GM12875 (cell line): ENCODE measurements at regions not wholly inside any gene's neighbourhood (a gene's known extent, or its start where the extent isn't known, plus 50 kb on each side); places are given as distances from the start of the nearest gene placed in this dataset.
"Not testable (repeated sequence)": the region's sequence is repeated elsewhere in the genome, so short reads cannot be mapped to it uniquely, and the experiment has no call there.

Source experiments
- H3K4me3 ChIP-seq: one replicate; pipeline ENCODE4 v1.5.1; 2011; ENCODE audit warnings: low read depth, low read length, control low read depth
- TF ChIP-seq, protein P1 (sequence below): IDR thresholded peaks from 2 replicates; pipeline ENCODE4 v1.5.1; 2011; ENCODE audit warnings: low read depth, mild to moderate bottlenecking, control low read depth, inconsistent platforms, low read length, moderate library complexity, borderline replicate concordance; ENCODE audit not compliant: insufficient read depth

DNA sequence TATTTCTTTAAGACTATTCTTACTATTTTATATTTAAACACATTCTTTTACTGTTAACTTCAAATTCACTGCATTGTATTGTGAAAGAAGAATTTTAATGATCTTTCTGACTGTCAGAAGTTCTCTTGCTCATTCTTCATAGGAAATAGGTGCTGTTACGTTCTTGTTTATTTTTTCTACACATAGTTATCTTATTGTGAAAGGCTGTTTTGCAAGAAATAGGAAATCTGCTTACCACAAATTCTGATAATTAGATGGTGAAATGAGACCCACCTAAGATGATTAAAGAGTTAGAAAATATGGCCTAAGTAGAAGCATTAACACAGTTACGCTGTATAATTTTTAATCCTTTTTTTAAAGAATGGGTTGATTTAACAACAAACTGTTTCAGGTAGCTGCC is 316.1 kb upstream of the ZFP42 start:
- TF ChIP-seq, protein P1, sequence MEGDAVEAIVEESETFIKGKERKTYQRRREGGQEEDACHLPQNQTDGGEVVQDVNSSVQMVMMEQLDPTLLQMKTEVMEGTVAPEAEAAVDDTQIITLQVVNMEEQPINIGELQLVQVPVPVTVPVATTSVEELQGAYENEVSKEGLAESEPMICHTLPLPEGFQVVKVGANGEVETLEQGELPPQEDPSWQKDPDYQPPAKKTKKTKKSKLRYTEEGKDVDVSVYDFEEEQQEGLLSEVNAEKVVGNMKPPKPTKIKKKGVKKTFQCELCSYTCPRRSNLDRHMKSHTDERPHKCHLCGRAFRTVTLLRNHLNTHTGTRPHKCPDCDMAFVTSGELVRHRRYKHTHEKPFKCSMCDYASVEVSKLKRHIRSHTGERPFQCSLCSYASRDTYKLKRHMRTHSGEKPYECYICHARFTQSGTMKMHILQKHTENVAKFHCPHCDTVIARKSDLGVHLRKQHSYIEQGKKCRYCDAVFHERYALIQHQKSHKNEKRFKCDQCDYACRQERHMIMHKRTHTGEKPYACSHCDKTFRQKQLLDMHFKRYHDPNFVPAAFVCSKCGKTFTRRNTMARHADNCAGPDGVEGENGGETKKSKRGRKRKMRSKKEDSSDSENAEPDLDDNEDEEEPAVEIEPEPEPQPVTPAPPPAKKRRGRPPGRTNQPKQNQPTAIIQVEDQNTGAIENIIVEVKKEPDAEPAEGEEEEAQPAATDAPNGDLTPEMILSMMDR, result no peak
- H3K4me3 ChIP-seq, result no peak overlapping the region

DNA sequence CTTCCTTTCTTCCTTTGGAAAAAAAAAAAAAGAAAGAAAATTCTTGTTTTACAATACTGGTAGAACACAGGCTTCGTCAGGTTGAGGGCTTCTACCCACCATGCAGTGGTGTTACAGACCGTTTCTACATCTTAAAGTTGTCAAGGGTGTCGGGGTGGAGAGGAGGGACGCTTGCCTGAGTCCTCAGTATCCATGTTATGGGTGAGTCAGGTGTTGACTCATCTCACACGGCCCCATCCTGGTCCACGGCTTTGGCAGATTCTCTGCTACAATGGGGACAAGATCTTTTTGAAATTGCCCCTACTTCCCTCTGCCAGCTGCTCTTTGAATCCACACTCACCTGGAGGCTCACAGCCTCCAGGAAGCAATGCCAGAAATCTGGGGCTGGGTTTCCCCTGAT is 310.3 kb upstream of the ZFP42 start:
- H3K4me3 ChIP-seq, result no peak overlapping the region
- TF ChIP-seq, protein P1, result no peak

DNA sequence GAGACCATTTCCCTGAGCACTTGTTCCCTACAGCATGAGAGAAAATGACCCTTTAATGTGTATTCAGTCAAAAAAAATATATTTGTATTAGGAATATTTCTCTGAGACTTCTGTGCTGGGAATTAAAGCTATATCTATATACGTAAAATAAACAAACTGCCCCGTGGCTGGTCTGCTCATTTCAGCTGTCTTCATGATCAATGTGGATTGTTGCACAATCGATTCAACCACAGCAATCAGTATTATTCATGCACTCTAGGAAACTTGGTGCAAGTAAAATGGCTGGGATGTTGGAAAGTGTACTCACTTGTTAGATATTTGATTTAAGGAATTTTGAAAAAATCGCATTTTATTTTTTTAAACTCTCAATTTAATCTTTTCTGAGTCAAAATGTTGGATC is 307.9 kb upstream of the ZFP42 start:
- TF ChIP-seq, protein P1, result no peak
- no peak overlapping the region for H3K4me3 ChIP-seq

DNA sequence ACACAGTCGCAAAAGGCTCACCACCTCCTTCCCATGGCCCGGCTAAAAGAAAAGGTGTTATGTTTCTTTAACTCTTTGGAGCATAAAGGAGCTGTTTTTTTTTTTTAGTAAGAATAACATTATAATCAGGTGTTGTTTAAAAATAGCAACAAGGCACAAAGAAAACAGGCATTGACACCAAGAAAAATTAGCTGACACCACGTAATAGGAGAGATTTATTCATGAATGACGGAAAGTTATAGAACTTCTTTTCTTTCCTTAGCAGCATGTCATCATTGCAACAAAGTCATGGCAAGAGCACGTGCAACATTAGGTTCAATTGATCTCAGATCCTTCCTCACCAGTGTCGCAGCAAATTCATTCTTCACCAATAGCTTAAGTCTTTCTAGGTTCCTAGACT is 302.9 kb upstream of the ZFP42 start:
- TF ChIP-seq, protein P1, result no peak
- H3K4me3 ChIP-seq, result no peak overlapping the region

DNA sequence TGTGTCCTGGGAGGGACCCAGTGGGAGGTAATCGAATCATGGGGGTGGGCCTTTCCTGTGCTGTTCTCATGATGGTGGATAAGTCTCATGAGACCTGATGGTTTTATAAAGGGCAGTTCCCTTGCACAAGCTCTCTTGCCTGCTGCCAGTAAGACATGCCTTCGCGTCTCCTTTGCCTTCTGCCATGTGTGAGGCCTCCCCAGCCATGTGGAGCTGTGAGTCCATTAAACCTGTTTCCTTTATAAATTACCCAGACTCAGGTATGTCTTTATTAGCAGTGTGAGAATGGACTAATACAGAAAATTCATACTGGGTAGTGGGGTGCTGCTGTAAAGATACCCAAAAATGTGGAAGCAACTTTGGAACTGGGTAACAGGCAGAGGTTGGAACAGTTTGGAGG is 300.0 kb upstream of the ZFP42 start:
- H3K4me3 ChIP-seq, result not testable (repeated sequence)

DNA sequence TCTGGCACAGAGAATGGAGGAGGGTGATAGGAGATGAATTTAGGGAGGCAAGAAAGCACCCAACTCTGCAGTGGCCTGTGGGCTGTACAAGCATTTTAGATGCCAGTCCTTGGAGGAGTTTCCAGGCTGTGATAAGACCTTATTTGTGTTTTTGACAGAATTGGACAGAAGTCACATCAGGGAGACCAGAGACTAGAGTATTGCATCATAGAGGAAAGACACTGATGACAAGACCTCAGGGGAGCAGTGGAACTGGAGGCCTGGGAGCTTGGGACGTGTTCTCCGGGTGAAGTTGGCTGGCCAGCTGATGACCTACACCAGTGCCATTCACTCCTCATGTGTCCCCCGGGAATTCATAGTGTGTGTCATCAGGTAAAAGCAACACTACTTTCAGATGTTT is 284.0 kb upstream of the ZFP42 start:
- TF ChIP-seq, protein P1, result no peak
- H3K4me3 ChIP-seq, result no peak overlapping the region

DNA sequence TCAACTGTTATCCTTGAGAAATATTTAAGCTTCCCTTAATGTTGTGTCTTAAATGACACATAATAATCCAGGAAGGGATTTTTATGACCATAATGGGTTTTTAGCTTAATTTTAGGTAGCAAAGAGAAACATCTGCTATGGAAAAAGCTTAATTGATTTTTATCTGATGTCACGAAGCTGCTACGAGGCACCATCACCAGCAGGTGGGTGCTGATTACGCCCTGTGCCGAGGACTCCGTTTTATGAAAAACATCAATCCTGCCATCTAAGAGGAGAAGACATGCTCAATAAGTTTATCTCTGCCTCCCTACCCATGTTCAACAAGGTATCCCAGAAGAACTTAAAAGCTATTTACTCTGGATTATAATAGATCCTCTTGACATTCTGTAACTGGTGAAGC is 280.6 kb upstream of the ZFP42 start:
- no peak overlapping the region for H3K4me3 ChIP-seq

DNA sequence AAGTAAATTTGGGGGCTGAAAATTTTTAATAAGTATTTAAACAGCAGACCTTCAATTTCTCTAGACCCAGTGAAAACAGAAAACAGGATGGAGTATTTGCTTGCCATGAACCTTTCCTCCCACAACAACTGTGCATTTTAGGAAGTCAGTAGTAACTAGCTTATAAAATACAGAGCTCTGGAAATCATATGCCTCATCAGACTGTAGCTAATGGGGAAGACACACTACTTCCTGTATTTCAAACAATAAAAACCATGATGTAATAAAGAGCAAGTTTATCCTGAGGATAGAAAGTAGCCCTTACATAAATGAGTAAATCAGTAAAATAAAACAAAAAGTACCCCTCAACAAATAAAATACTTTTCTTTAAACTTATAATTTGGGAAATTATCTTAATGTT is 280.1 kb upstream of the ZFP42 start:
- TF ChIP-seq, protein P1, result no peak
- H3K4me3 ChIP-seq, result no peak overlapping the region

More for the DNA sequence above, 280.6 kb upstream of the ZFP42 start:
- TF ChIP-seq, protein P1, result no peak
